ENCODE measurements at regions not wholly inside any gene's neighbourhood (a gene's known extent, or its start where the extent isn't known, plus 50 kb on each side); places are given as distances from the start of the nearest gene placed in this dataset.

DNA sequence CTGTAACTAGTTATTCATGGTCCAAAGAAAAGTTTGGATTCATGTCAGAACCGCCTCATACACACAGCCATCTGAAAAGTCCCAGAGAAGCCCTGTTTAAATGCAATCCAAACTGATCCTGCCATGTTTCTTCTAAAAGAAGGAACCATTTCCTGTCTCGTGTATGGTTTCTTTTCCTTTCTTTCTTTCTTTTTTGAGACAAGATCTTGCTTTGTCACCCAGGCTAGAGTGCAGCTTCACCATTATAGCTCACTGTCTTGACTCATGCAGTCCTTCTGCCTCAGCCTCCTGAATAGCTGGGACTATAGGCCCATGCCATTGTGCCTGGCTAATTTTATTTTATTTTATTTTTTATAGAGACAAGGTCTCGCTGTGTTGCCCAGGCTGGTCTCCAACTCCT, 77.4 kb upstream of the NSMCE3 start:
- H4K5ac ChIP-seq (ENCODE audit: insufficient read length, low read depth, low read length) = no peak overlapping the region
- no CpG with 5 or more reads among the region's 3 CpGs for WGBS (ENCODE audit: extremely low coverage, insufficient read length, low lambda C conversion rate)
- TF ChIP-seq, protein P1, sequence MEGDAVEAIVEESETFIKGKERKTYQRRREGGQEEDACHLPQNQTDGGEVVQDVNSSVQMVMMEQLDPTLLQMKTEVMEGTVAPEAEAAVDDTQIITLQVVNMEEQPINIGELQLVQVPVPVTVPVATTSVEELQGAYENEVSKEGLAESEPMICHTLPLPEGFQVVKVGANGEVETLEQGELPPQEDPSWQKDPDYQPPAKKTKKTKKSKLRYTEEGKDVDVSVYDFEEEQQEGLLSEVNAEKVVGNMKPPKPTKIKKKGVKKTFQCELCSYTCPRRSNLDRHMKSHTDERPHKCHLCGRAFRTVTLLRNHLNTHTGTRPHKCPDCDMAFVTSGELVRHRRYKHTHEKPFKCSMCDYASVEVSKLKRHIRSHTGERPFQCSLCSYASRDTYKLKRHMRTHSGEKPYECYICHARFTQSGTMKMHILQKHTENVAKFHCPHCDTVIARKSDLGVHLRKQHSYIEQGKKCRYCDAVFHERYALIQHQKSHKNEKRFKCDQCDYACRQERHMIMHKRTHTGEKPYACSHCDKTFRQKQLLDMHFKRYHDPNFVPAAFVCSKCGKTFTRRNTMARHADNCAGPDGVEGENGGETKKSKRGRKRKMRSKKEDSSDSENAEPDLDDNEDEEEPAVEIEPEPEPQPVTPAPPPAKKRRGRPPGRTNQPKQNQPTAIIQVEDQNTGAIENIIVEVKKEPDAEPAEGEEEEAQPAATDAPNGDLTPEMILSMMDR (conservative IDR thresholded peaks at IDR 0.05) = no peak
- no peaks in the 10 kb centered on the region for H3K9me3 ChIP-seq (ENCODE audit: control insufficient read depth, low read depth, low read length)
- H3K4me1 Mint-ChIP-seq = peaks cover 58 to 65% of the 10 kb centered on the region in 2 experiments
- H3K14ac ChIP-seq (ENCODE audit: insufficient read depth, low read length) = no peak overlapping the region
- H2AFZ ChIP-seq (ENCODE audit: low read length) = no peak overlapping the region
- H3K79me2 ChIP-seq (ENCODE audit: insufficient read depth, low read length) = no peaks in the 10 kb centered on the region
- no peak overlapping the region for H4K8ac ChIP-seq (replicated peaks; ENCODE audit: insufficient read length, low read depth, low read length)
- no peak overlapping the region for H2BK20ac ChIP-seq (ENCODE audit: low read depth, low read length, poor library complexity, severe bottlenecking)
- no peak overlapping the region for H3K23ac ChIP-seq (ENCODE audit: insufficient read length, low read depth, low read length)
- peaks cover 6% of the 10 kb centered on the region; the same call in 1 of the 2 replicates for H3K4me1 ChIP-seq (ENCODE audit: insufficient read depth, low read length)
- no peak overlapping the region for H3K4ac ChIP-seq (ENCODE audit: low read depth, low read length)
- no peak overlapping the region for H3K4me2 ChIP-seq (ENCODE audit: insufficient read depth, insufficient read length, low read length)
- no peak overlapping the region for H3T11ph ChIP-seq (ENCODE audit: low read length)
- no peaks in the 10 kb centered on the region for H4K20me1 ChIP-seq (ENCODE audit: control insufficient read depth, insufficient read depth, insufficient read length)
- H2BK120ac ChIP-seq (ENCODE audit: low read depth, low read length, poor library complexity, severe bottlenecking) = no peak overlapping the region
- no peak overlapping the region for H2AK5ac ChIP-seq (ENCODE audit: insufficient read length, low read length)
- no peak overlapping the region for H3K18ac ChIP-seq (ENCODE audit: insufficient read length, low read depth, low read length)
- no peaks in the 10 kb centered on the region for H3K27me3 ChIP-seq (ENCODE audit: insufficient read depth, low read length)
- H2BK5ac ChIP-seq (ENCODE audit: insufficient read length, low read length) = no peak overlapping the region
- no peak overlapping the region for H4K91ac ChIP-seq (ENCODE audit: insufficient read length, low read depth, low read length)
- no peak overlapping the region for H3K4me3 Mint-ChIP-seq
- H2BK15ac ChIP-seq (ENCODE audit: low read depth, low read length) = no peak overlapping the region
- no peak overlapping the region for H2BK12ac ChIP-seq (ENCODE audit: insufficient read length, low read depth, low read length)
- no peak overlapping the region for H3K27ac Mint-ChIP-seq
- H3K27ac ChIP-seq (ENCODE audit: insufficient read length, low read depth, low read length) = no peak overlapping the region
- no peaks in the 10 kb centered on the region for H3K9me3 Mint-ChIP-seq
- H3K27me3 Mint-ChIP-seq (ENCODE audit: low read depth) = no peaks in the 10 kb centered on the region
- no peaks in the 10 kb centered on the region for H3K23me2 ChIP-seq (ENCODE audit: insufficient read length, low read depth, low read length, poor library complexity, severe bottlenecking)
- DNase-seq = no peak
- H3K9ac ChIP-seq (ENCODE audit: extremely low read depth, insufficient read length, low read length) = no peak overlapping the region
- H3K79me1 ChIP-seq (ENCODE audit: insufficient read depth, low read depth, low read length, poor library complexity, severe bottlenecking) = no peaks in the 10 kb centered on the region
- H3K36me3 Mint-ChIP-seq (ENCODE audit: insufficient read depth in 1 of 3, low read depth in 3 of 3) = no peaks in the 10 kb centered on the region
- no peak overlapping the region for H3K56ac ChIP-seq (ENCODE audit: insufficient read length, low read depth, low read length)

Measured in H9 (cell line).